ENCODE measurements at regions not wholly inside any gene's neighbourhood (a gene's known extent, or its start where the extent isn't known, plus 50 kb on each side); places are given as distances from the start of the nearest gene placed in this dataset.

- H3K56ac ChIP-seq (ENCODE audit: insufficient read length, low read depth, low read length): no peak overlapping the region
- no peak overlapping the region for H4K8ac ChIP-seq (replicated peaks; ENCODE audit: insufficient read length, low read depth, low read length)
- H3K9me3 ChIP-seq (ENCODE audit: control insufficient read depth, low read depth, low read length): no peaks in the 10 kb centered on the region
- no peak overlapping the region for H3K4ac ChIP-seq (ENCODE audit: low read depth, low read length)
- H3K79me1 ChIP-seq (ENCODE audit: insufficient read depth, low read depth, low read length, poor library complexity, severe bottlenecking): no peaks in the 10 kb centered on the region
- no peak for TF ChIP-seq CTCF (conservative IDR thresholded peaks at IDR 0.05)
- no peak overlapping the region for H2BK5ac ChIP-seq (ENCODE audit: insufficient read length, low read length)
- H3K27me3 ChIP-seq (ENCODE audit: insufficient read depth, low read length): no peaks in the 10 kb centered on the region
- H3K4me1 ChIP-seq (ENCODE audit: insufficient read depth, low read length): no peaks in the 10 kb centered on the region
- no peak overlapping the region for H3T11ph ChIP-seq (ENCODE audit: low read length)
- H2BK12ac ChIP-seq (ENCODE audit: insufficient read length, low read depth, low read length): no peak overlapping the region
- no peak overlapping the region for H4K91ac ChIP-seq (ENCODE audit: insufficient read length, low read depth, low read length)
- H4K5ac ChIP-seq (ENCODE audit: insufficient read length, low read depth, low read length): no peak overlapping the region
- H3K27ac Mint-ChIP-seq: peak overlapping the region in 1 of 3 experiments; percentile 61; a peak in 3 of 7 replicates
- no CpG with 5 or more reads among the region's 6 CpGs for WGBS (ENCODE audit: extremely low coverage, insufficient read length, low lambda C conversion rate)
- no peak overlapping the region for H3K27ac ChIP-seq (ENCODE audit: insufficient read length, low read depth, low read length)
- H3K4me2 ChIP-seq (ENCODE audit: insufficient read depth, insufficient read length, low read length): no peak overlapping the region
- no peak overlapping the region for H2BK120ac ChIP-seq (ENCODE audit: low read depth, low read length, poor library complexity, severe bottlenecking)
- H3K18ac ChIP-seq (ENCODE audit: insufficient read length, low read depth, low read length): no peak overlapping the region
- no peaks in the 10 kb centered on the region for H4K20me1 ChIP-seq (ENCODE audit: control insufficient read depth, insufficient read depth, insufficient read length)
- no peak overlapping the region for H3K23ac ChIP-seq (ENCODE audit: insufficient read length, low read depth, low read length)
- H3K4me3 Mint-ChIP-seq: no peak overlapping the region
- no peak for DNase-seq
- no peak overlapping the region for H2AFZ ChIP-seq (ENCODE audit: low read length)
- no peak overlapping the region for H3K9ac ChIP-seq (ENCODE audit: extremely low read depth, insufficient read length, low read length)
- H3K14ac ChIP-seq (ENCODE audit: insufficient read depth, low read length): no peak overlapping the region
- H3K27me3 Mint-ChIP-seq (ENCODE audit: low read depth): no peaks in the 10 kb centered on the region
- H2AK5ac ChIP-seq (ENCODE audit: insufficient read length, low read length): no peak overlapping the region
- no peak overlapping the region for H2BK20ac ChIP-seq (ENCODE audit: low read depth, low read length, poor library complexity, severe bottlenecking)
- no peaks in the 10 kb centered on the region for H3K36me3 Mint-ChIP-seq (ENCODE audit: insufficient read depth in 1 of 3, low read depth in 3 of 3)
- H3K4me1 Mint-ChIP-seq: peaks cover 9 to 12% of the 10 kb centered on the region in 2 experiments
- H3K9me3 Mint-ChIP-seq: no peaks in the 10 kb centered on the region; a peak in 3 of 5 replicates
- H2BK15ac ChIP-seq (ENCODE audit: low read depth, low read length): no peak overlapping the region
- no peaks in the 10 kb centered on the region for H3K79me2 ChIP-seq (ENCODE audit: insufficient read depth, low read length)
- H3K23me2 ChIP-seq (ENCODE audit: insufficient read length, low read depth, low read length, poor library complexity, severe bottlenecking): no peaks in the 10 kb centered on the region
These were observed 105.7 kb upstream of the PLPPR5 start for GRCh38 chr1:99110140-99111041.

Data from H9 (cell line).